HG03039 (cell line): ENCODE measurements at regions not wholly inside any gene's neighbourhood (a gene's known extent, or its start where the extent isn't known, plus 50 kb on each side); places are given as distances from the start of the nearest gene placed in this dataset.

Experiments
- ATAC-seq: cut with Tn5 transposase; IDR thresholded peaks from one replicate; pipeline ENCODE4 v1.9.1; 2021; ENCODE audit warnings: mild to moderate bottlenecking, moderate library complexity; ENCODE audit not compliant: unreplicated experiment

GRCh38 chr1:55339681-55340080, 124.5 kb upstream of the USP24 start:
- ATAC-seq, result no peak

- ATAC-seq, result no peak
These were observed 123.3 kb upstream of the USP24 start for GRCh38 chr1:55338448-55338820.

- no peak for ATAC-seq
These were observed 122.8 kb upstream of the USP24 start for GRCh38 chr1:55337801-55338447.

- no peak for ATAC-seq
These were observed 119.6 kb upstream of the USP24 start for GRCh38 chr1:55334797-55335196.

GRCh38 chr1:55334160-55334559, 119.0 kb upstream of the USP24 start:
- ATAC-seq, result no peak

GRCh38 chr1:55333461-55333860, 118.3 kb upstream of the USP24 start:
- ATAC-seq, result no peak

GRCh38 chr1:55331351-55331750, 116.2 kb upstream of the USP24 start:
- no peak for ATAC-seq

- no peak for ATAC-seq
These were observed 114.8 kb upstream of the USP24 start for GRCh38 chr1:55329808-55330432.

- ATAC-seq, result no peak
These were observed 113.9 kb upstream of the USP24 start for GRCh38 chr1:55329091-55329490.

- ATAC-seq, result no peak
These were observed 111.5 kb upstream of the USP24 start for GRCh38 chr1:55326496-55327243.

- ATAC-seq, result no peak
These were observed 108.6 kb upstream of the USP24 start for GRCh38 chr1:55323760-55324159.

GRCh38 chr1:55322842-55323241, 107.7 kb upstream of the USP24 start:
- no peak for ATAC-seq

GRCh38 chr1:55321942-55322341, 106.8 kb upstream of the USP24 start:
- no peak for ATAC-seq

GRCh38 chr1:55320891-55321290, 105.7 kb upstream of the USP24 start:
- no peak for ATAC-seq

GRCh38 chr1:55318116-55318817, 103.1 kb upstream of the USP24 start:
- ATAC-seq, result no peak

GRCh38 chr1:55317673-55318072, 102.5 kb upstream of the USP24 start:
- no peak for ATAC-seq

- no peak for ATAC-seq
These were observed 101.9 kb upstream of the USP24 start for GRCh38 chr1:55316947-55317662.

- ATAC-seq, result no peak
These were observed 101.3 kb upstream of the USP24 start for GRCh38 chr1:55316502-55316901.

- no peak for ATAC-seq
These were observed 100.4 kb upstream of the USP24 start for GRCh38 chr1:55315552-55315951.

- ATAC-seq, result no peak
These were observed 99.6 kb upstream of the USP24 start for GRCh38 chr1:55314740-55315139.

GRCh38 chr1:55313903-55314302, 98.7 kb upstream of the USP24 start:
- ATAC-seq, result no peak
